Brain microvascular endothelial cell (primary cell): ENCODE measurements at regions not wholly inside any gene's neighbourhood (a gene's known extent, or its start where the extent isn't known, plus 50 kb on each side); places are given as distances from the start of the nearest gene placed in this dataset.

Experiments used
- DNase-seq: peaks from one replicate; pipeline ENCODE4 v3.0.0-alpha.2; 2020
- H3K27ac ChIP-seq: fragments of 250-450 bp; sonication (Bioruptor Pico); 2 replicates; pipeline ENCODE4 v1.5.1; 2020; ENCODE audit warnings: mild to moderate bottlenecking, moderate library complexity
- H3K27me3 ChIP-seq: fragments of 250-450 bp; sonication (Bioruptor Pico); replicated peaks from 2 replicates; pipeline ENCODE4 v1.5.1; 2020; ENCODE audit warnings: mild to moderate bottlenecking
- H3K36me3 ChIP-seq: fragments of 250-450 bp; sonication (Bioruptor Pico); replicated peaks from 2 replicates; pipeline ENCODE4 v1.5.1; 2020; ENCODE audit warnings: mild to moderate bottlenecking
- H3K4me3 ChIP-seq: 2 replicates; pipeline ENCODE4 v1.5.1; 2011; ENCODE audit warnings: low read depth, mild to moderate bottlenecking, control low read depth, low read length, moderate library complexity
- CTCF ChIP-seq: IDR thresholded peaks from 2 replicates; pipeline ENCODE4 v1.5.1; 2011; ENCODE audit warnings: low read depth, mild to moderate bottlenecking, moderate library complexity, low read length, control low read depth, inconsistent platforms; ENCODE audit errors: missing control alignments
- in situ Hi-C: cut with HindIII; loops from 2 replicates; pipeline ENCODE4 v1.10.0; 2017; ENCODE audit warnings: low sequenced_read_pairs, low pct_ligation_motif_present

- TF ChIP-seq CTCF: no peak
These were observed 255.0 kb upstream of the PHYHIPL start for GRCh38 chr10:58921421-58921855.

GRCh38 chr10:58925381-58925780 lies 251.1 kb upstream of the PHYHIPL start:
- Histone ChIP-seq H3K36me3 (no peaks in the 10 kb centered on the region), H3K27ac (no peak overlapping the region), H3K4me3 (no peak overlapping the region), H3K27me3 (no peaks in the 10 kb centered on the region)
- TF ChIP-seq CTCF: no peak
- in situ Hi-C loops: no loop called here
- DNase-seq: no peak

More at GRCh38 chr10:58921421-58921855, 255.0 kb upstream of the PHYHIPL start:
- H3K27me3 ChIP-seq: no peaks in the 10 kb centered on the region
- no peak overlapping the region for H3K4me3 ChIP-seq
- no peaks in the 10 kb centered on the region for H3K36me3 ChIP-seq
- no peak overlapping the region for H3K27ac ChIP-seq
- no peak for DNase-seq
- in situ Hi-C loops: no loop called here

GRCh38 chr10:58930500-58930899 lies 245.9 kb upstream of the PHYHIPL start:
- no peak overlapping the region for H3K4me3 ChIP-seq
- no peak for DNase-seq
- H3K36me3 ChIP-seq: no peaks in the 10 kb centered on the region
- in situ Hi-C loops: no loop called here
- H3K27ac ChIP-seq: no peak overlapping the region
- H3K27me3 ChIP-seq: no peaks in the 10 kb centered on the region
- TF ChIP-seq CTCF: no peak

GRCh38 chr10:58932126-58932525 lies 244.3 kb upstream of the PHYHIPL start:
- Histone ChIP-seq H3K27me3 (no peaks in the 10 kb centered on the region), H3K4me3 (no peak overlapping the region), H3K27ac (no peak overlapping the region), H3K36me3 (no peaks in the 10 kb centered on the region)
- in situ Hi-C loops: no loop called here
- no peak for DNase-seq
- no peak for TF ChIP-seq CTCF

- no peaks in the 10 kb centered on the region for H3K36me3 ChIP-seq
- no peak for DNase-seq
- TF ChIP-seq CTCF: no peak
- in situ Hi-C loops: no loop called here
- H3K27me3 ChIP-seq: no peaks in the 10 kb centered on the region
- no peak overlapping the region for H3K27ac ChIP-seq
- no peak overlapping the region for H3K4me3 ChIP-seq
These were observed 243.7 kb upstream of the PHYHIPL start for GRCh38 chr10:58932577-58933314.

GRCh38 chr10:58936364-58936763 lies 240.1 kb upstream of the PHYHIPL start:
- no peak for DNase-seq
- TF ChIP-seq CTCF: no peak
- no peaks in the 10 kb centered on the region for H3K27me3 ChIP-seq
- no peak overlapping the region for H3K4me3 ChIP-seq
- in situ Hi-C loops: no loop called here
- no peaks in the 10 kb centered on the region for H3K36me3 ChIP-seq
- H3K27ac ChIP-seq: no peak overlapping the region
